GM20000 (cell line): ENCODE measurements at regions not wholly inside any gene's neighbourhood (a gene's known extent, or its start where the extent isn't known, plus 50 kb on each side); places are given as distances from the start of the nearest gene placed in this dataset.

ENCODE experiments used
- DNase-seq: peaks from one replicate; pipeline ENCODE4 v3.0.0; 2012; ENCODE audit warnings: low spot score
- CTCF ChIP-seq: IDR thresholded peaks from 2 replicates; pipeline ENCODE4 v1.5.1; 2012; ENCODE audit warnings: mild to moderate bottlenecking, control low read depth; ENCODE audit errors: extremely low read depth, missing control alignments

GRCh38 chr14:61627612-61628011, 67.7 kb upstream of the HIF1A start:
- TF ChIP-seq CTCF: no peak
- no peak for DNase-seq

GRCh38 chr14:61628016-61628725, 67.1 kb upstream of the HIF1A start:
- TF ChIP-seq CTCF: no peak
- no peak for DNase-seq

GRCh38 chr14:61630399-61631044, 64.8 kb upstream of the HIF1A start:
- no peak for DNase-seq
- no peak for TF ChIP-seq CTCF

GRCh38 chr14:61631045-61631687, 64.1 kb upstream of the HIF1A start:
- TF ChIP-seq CTCF: no peak
- DNase-seq: no peak

GRCh38 chr14:61632401-61632800, 62.9 kb upstream of the HIF1A start:
- DNase-seq: no peak
- no peak for TF ChIP-seq CTCF

GRCh38 chr14:61632807-61633206, 62.5 kb upstream of the HIF1A start:
- no peak for TF ChIP-seq CTCF
- no peak for DNase-seq

- no peak for TF ChIP-seq CTCF
- DNase-seq: no peak
Measured at GRCh38 chr14:61636291-61636690, 59.0 kb upstream of the HIF1A start.
